SK-N-SH treated with all-trans-retinoic acid at 6 μM for 48 hours (cell line): ENCODE measurements at regions not wholly inside any gene's neighbourhood (a gene's known extent, or its start where the extent isn't known, plus 50 kb on each side); places are given as distances from the start of the nearest gene placed in this dataset.

Experiments
- ATAC-seq: fragments of 200-7000 bp; cut with Tn5 transposase; 3 replicates; pipeline ENCODE4 v1.9.1; 2020; ENCODE audit warnings: mild to moderate bottlenecking, moderate library complexity
- ARNTL ChIP-seq: fragments of 450-650 bp; formaldehyde crosslinking; IDR thresholded peaks from 2 replicates; pipeline ENCODE4 v1.5.0; 2020; ENCODE audit warnings: low read depth, mild to moderate bottlenecking, moderate library complexity, borderline replicate concordance
- BACH2 ChIP-seq: fragments of 250-450 bp; sonication (Bioruptor Pico); IDR thresholded peaks from 2 replicates; pipeline ENCODE4 v1.9.0; 2021; ENCODE audit warnings: mild to moderate bottlenecking, borderline replicate concordance
- CSDC2 ChIP-seq: fragments of 250-450 bp; sonication (Bioruptor Pico); IDR thresholded peaks from 2 replicates; pipeline ENCODE4 v1.5.0; 2020; ENCODE audit warnings: mild to moderate bottlenecking, moderate library complexity
- ESRRG ChIP-seq: fragments of 250-450 bp; sonication (Bioruptor Pico); IDR thresholded peaks from 2 replicates; pipeline ENCODE4 v1.6.1; 2021; ENCODE audit warnings: mild to moderate bottlenecking
- GLIS3 ChIP-seq: fragments of 250-450 bp; sonication (Bioruptor Pico); IDR thresholded peaks from 2 replicates; pipeline ENCODE4 v1.5.0; 2020; ENCODE audit warnings: mild to moderate bottlenecking, moderate library complexity
- ISL1 ChIP-seq: fragments of 250-450 bp; sonication (Bioruptor Pico); IDR thresholded peaks from 2 replicates; pipeline ENCODE4 v2.1.2; 2022; ENCODE audit warnings: mild to moderate bottlenecking, moderate library complexity
- OSR1 ChIP-seq: fragments of 250-450 bp; sonication (Bioruptor Pico); IDR thresholded peaks from 2 replicates; pipeline ENCODE4 v1.8.0; 2022; ENCODE audit warnings: moderate library complexity, mild to moderate bottlenecking, inconsistent platforms
- RARB ChIP-seq: fragments of 250-450 bp; sonication (Bioruptor Pico); IDR thresholded peaks from 2 replicates; pipeline ENCODE4 v1.8.0; 2021; ENCODE audit warnings: mild to moderate bottlenecking, moderate library complexity
- SNAI2 ChIP-seq: fragments of 250-450 bp; sonication (Bioruptor Pico); IDR thresholded peaks from 2 replicates; pipeline ENCODE4 v1.5.0; 2020; ENCODE audit warnings: mild to moderate bottlenecking, moderate library complexity
- TCF4 ChIP-seq: fragments of 250-450 bp; sonication (Bioruptor Pico); IDR thresholded peaks from 2 replicates; pipeline ENCODE4 v1.8.0; 2021; ENCODE audit warnings: mild to moderate bottlenecking, moderate library complexity, borderline replicate concordance
- TOX ChIP-seq: fragments of 250-450 bp; sonication (Bioruptor Pico); IDR thresholded peaks from 2 replicates; pipeline ENCODE4 v1.8.0; 2021; ENCODE audit warnings: mild to moderate bottlenecking, moderate library complexity, borderline replicate concordance
- ZC3H10 ChIP-seq: fragments of 250-450 bp; sonication (Bioruptor Pico); IDR thresholded peaks from 2 replicates; pipeline ENCODE4 v1.5.1; 2021; ENCODE audit warnings: mild to moderate bottlenecking, moderate library complexity
- ZFP3 ChIP-seq: fragments of 250-450 bp; sonication (Bioruptor Pico); IDR thresholded peaks from 2 replicates; pipeline ENCODE4 v1.5.0; 2020; ENCODE audit warnings: mild to moderate bottlenecking, moderate library complexity
- ZFP30 ChIP-seq: fragments of 450-650 bp; formaldehyde crosslinking; IDR thresholded peaks from 2 replicates; pipeline ENCODE4 v1.5.0; 2022; ENCODE audit warnings: mild to moderate bottlenecking, moderate library complexity
- ZNF565 ChIP-seq: fragments of 450-650 bp; formaldehyde crosslinking; conservative IDR thresholded peaks from 2 replicates; pipeline ENCODE4 v1.5.0; 2020; ENCODE audit warnings: low read depth, mild to moderate bottlenecking, moderate library complexity
- ZNF70 ChIP-seq: fragments of 450-650 bp; formaldehyde crosslinking; IDR thresholded peaks from 2 replicates; pipeline ENCODE4 v1.5.0; 2020; ENCODE audit warnings: mild to moderate bottlenecking, moderate library complexity
- ZNF8 ChIP-seq: fragments of 450-650 bp; formaldehyde crosslinking; IDR thresholded peaks from 2 replicates; pipeline ENCODE4 v1.5.0; 2020; ENCODE audit warnings: mild to moderate bottlenecking, moderate library complexity
- TF ChIP-seq, protein P1 (sequence below): fragments of 250-450 bp; sonication (Bioruptor Pico); IDR thresholded peaks from 2 replicates; pipeline ENCODE4 v1.5.0; 2020; ENCODE audit warnings: mild to moderate bottlenecking, moderate library complexity
- TF ChIP-seq, protein P2 (sequence below): fragments of 250-450 bp; sonication (Bioruptor Pico); IDR thresholded peaks from 2 replicates; pipeline ENCODE4 v1.8.0; 2020; ENCODE audit warnings: mild to moderate bottlenecking, moderate library complexity, borderline replicate concordance
- TF ChIP-seq, protein P3 (sequence below): fragments of 250-450 bp; sonication (Bioruptor Pico); IDR thresholded peaks from 2 replicates; pipeline ENCODE4 v1.5.1; 2021; ENCODE audit warnings: mild to moderate bottlenecking, moderate library complexity
- TF ChIP-seq, protein P4 (sequence below): fragments of 250-450 bp; sonication (Bioruptor Pico); IDR thresholded peaks from 2 replicates; pipeline ENCODE4 v1.8.0; 2021; ENCODE audit warnings: low read depth, mild to moderate bottlenecking, moderate library complexity, borderline replicate concordance
- TF ChIP-seq, protein P5 (sequence below): fragments of 250-450 bp; sonication (Bioruptor Pico); IDR thresholded peaks from 2 replicates; pipeline ENCODE4 v1.5.1; 2020; ENCODE audit warnings: low read depth, mild to moderate bottlenecking, moderate library complexity

DNA sequence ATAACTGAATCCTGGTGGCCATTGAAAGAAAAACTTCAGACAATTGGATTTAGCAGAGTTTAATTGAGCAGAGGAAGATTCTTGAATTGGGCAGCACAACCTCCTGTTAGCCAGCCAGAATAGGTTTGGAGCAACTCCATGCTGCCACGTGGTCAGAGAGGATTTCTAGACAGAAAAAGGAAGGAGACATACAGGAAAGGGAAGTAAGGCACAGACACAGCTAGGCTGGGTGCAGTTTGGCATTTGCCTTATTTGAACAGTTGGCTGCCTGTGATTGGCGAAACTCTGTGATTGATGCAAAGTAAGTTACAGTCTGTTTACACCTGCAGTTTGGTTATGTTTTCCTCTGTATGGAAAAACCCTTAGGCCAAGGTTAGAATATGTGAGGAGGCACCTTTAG lies 85.8 kb upstream of the SPATA13 start:
- no peak for TF ChIP-seq ZC3H10 (CRISPR knock-in tag)
- no peak for TF ChIP-seq SNAI2 (CRISPR knock-in tag)
- no peak for TF ChIP-seq ESRRG (CRISPR knock-in tag)
- no peak for ATAC-seq

DNA sequence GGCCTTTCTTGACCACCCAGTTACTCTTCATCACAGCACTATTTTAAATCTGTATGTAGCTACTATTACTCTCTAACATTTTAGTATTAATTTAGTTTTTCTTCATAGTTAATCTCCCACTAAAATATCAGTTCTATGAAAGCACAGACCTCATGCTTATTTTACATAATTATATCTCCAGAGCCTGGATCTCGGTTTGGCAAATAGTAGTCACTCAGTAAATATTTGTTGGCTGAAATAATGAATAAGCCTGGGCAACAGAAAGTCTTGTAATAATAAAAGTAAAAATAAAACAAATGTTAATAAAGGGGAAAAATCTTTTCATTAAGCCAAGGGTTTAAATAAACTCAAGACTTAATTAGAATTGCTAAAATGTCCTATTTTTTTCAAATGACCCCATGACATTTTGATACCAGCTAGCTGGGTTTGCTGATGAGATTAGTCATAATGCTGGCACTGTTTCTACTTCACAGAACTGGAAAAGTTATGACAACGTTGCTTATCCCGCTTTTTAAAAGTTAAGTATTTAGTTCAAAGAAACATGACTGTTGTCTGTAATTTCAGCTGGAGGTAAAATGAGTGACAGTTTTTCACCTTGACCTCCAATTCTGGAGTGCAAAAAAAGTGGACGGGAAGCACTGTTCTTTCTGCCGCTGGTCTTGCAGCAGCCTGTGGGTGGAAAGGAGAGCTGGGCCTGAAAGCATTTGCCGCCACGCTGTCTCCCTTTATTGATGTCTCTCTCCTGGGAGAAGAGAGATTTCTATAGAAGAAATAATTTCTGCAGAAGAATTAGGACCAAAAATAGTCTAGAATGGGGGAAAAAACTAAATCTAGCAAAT lies 85.2 kb upstream of the SPATA13 start:
- no peak for ATAC-seq
- TF ChIP-seq, protein P1, sequence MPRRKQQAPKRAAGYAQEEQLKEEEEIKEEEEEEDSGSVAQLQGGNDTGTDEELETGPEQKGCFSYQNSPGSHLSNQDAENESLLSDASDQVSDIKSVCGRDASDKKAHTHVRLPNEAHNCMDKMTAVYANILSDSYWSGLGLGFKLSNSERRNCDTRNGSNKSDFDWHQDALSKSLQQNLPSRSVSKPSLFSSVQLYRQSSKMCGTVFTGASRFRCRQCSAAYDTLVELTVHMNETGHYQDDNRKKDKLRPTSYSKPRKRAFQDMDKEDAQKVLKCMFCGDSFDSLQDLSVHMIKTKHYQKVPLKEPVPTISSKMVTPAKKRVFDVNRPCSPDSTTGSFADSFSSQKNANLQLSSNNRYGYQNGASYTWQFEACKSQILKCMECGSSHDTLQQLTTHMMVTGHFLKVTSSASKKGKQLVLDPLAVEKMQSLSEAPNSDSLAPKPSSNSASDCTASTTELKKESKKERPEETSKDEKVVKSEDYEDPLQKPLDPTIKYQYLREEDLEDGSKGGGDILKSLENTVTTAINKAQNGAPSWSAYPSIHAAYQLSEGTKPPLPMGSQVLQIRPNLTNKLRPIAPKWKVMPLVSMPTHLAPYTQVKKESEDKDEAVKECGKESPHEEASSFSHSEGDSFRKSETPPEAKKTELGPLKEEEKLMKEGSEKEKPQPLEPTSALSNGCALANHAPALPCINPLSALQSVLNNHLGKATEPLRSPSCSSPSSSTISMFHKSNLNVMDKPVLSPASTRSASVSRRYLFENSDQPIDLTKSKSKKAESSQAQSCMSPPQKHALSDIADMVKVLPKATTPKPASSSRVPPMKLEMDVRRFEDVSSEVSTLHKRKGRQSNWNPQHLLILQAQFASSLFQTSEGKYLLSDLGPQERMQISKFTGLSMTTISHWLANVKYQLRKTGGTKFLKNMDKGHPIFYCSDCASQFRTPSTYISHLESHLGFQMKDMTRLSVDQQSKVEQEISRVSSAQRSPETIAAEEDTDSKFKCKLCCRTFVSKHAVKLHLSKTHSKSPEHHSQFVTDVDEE = no peak

DNA sequence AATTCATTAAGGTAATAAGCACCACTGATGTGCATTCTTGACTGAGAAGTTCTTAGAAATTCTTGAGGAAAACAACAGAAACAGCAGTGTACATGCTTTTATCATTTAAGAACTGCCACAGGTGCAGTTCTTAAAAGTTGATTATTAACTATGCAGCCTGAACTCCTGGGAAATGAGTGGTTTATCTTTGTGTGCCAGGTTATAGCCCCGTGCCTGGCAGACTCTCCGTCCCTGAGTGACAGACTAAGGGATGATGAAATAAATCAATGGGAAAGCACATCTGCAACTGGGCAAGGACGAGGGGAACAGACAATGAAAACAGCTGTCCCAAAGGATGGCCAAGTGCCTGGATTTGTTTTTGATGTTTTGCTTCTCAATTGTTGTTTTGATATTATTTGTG lies 84.4 kb upstream of the SPATA13 start:
- ATAC-seq = no peak
- TF ChIP-seq ZNF565 (no peak), OSR1 (CRISPR knock-in tag) (no peak), ZNF70 (CRISPR knock-in tag) (no peak), ESRRG (CRISPR knock-in tag) (no peak), ZFP3 (CRISPR knock-in tag) (no peak), BACH2 (no peak), GLIS3 (CRISPR knock-in tag) (no peak), ARNTL (CRISPR knock-in tag) (no peak), CSDC2 (CRISPR knock-in tag) (no peak), ZNF8 (CRISPR knock-in tag) (no peak), TCF4 (no peak)
- TF ChIP-seq, protein P2, sequence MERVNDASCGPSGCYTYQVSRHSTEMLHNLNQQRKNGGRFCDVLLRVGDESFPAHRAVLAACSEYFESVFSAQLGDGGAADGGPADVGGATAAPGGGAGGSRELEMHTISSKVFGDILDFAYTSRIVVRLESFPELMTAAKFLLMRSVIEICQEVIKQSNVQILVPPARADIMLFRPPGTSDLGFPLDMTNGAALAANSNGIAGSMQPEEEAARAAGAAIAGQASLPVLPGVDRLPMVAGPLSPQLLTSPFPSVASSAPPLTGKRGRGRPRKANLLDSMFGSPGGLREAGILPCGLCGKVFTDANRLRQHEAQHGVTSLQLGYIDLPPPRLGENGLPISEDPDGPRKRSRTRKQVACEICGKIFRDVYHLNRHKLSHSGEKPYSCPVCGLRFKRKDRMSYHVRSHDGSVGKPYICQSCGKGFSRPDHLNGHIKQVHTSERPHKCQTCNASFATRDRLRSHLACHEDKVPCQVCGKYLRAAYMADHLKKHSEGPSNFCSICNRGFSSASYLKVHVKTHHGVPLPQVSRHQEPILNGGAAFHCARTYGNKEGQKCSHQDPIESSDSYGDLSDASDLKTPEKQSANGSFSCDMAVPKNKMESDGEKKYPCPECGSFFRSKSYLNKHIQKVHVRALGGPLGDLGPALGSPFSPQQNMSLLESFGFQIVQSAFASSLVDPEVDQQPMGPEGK = no peak
- TF ChIP-seq, protein P3, sequence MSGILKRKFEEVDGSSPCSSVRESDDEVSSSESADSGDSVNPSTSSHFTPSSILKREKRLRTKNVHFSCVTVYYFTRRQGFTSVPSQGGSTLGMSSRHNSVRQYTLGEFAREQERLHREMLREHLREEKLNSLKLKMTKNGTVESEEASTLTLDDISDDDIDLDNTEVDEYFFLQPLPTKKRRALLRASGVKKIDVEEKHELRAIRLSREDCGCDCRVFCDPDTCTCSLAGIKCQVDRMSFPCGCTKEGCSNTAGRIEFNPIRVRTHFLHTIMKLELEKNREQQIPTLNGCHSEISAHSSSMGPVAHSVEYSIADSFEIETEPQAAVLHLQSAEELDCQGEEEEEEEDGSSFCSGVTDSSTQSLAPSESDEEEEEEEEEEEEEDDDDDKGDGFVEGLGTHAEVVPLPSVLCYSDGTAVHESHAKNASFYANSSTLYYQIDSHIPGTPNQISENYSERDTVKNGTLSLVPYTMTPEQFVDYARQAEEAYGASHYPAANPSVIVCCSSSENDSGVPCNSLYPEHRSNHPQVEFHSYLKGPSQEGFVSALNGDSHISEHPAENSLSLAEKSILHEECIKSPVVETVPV = no peak
- TF ChIP-seq, protein P1 = no peak
- TF ChIP-seq, protein P4, sequence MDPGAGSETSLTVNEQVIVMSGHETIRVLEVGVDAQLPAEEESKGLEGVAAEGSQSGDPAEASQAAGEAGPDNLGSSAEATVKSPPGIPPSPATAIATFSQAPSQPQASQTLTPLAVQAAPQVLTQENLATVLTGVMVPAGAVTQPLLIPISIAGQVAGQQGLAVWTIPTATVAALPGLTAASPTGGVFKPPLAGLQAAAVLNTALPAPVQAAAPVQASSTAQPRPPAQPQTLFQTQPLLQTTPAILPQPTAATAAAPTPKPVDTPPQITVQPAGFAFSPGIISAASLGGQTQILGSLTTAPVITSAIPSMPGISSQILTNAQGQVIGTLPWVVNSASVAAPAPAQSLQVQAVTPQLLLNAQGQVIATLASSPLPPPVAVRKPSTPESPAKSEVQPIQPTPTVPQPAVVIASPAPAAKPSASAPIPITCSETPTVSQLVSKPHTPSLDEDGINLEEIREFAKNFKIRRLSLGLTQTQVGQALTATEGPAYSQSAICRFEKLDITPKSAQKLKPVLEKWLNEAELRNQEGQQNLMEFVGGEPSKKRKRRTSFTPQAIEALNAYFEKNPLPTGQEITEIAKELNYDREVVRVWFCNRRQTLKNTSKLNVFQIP (CRISPR knock-in tag) = no peak

DNA sequence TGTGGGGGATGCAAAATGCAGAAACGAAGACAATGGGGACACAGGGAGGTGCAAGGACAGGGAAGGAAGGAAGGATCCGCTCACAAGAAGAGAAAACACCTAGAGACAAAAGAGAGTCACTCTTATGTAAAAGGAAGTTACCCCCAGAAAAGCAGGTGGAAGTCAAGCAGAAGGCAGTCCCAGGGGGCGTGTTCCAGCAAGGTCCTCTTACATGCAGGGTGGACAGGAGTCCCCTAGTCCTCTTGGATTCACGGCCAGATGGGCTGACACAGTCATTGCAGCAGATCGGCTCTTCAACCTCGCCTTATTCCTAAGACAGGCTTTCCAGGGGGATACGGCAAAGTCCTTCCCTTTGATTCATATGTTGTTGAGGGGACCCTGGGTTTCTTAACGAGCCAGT lies 83.9 kb upstream of the SPATA13 start:
- ATAC-seq = no peak
- no peak for TF ChIP-seq ZC3H10 (CRISPR knock-in tag)
- TF ChIP-seq, protein P5, sequence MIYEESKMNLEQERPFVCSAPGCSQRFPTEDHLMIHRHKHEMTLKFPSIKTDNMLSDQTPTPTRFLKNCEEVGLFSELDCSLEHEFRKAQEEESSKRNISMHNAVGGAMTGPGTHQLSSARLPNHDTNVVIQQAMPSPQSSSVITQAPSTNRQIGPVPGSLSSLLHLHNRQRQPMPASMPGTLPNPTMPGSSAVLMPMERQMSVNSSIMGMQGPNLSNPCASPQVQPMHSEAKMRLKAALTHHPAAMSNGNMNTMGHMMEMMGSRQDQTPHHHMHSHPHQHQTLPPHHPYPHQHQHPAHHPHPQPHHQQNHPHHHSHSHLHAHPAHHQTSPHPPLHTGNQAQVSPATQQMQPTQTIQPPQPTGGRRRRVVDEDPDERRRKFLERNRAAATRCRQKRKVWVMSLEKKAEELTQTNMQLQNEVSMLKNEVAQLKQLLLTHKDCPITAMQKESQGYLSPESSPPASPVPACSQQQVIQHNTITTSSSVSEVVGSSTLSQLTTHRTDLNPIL (CRISPR knock-in tag) = no peak
- no peak for TF ChIP-seq ZNF8 (CRISPR knock-in tag)
- no peak for TF ChIP-seq BACH2
- TF ChIP-seq RARB (CRISPR knock-in tag) = no peak
- no peak for TF ChIP-seq TCF4
- TF ChIP-seq ISL1 = no peak
- no peak for TF ChIP-seq TOX (CRISPR knock-in tag)
- no peak for TF ChIP-seq ZFP3 (CRISPR knock-in tag)
- TF ChIP-seq, protein P3 = no peak
- no peak for TF ChIP-seq SNAI2 (CRISPR knock-in tag)
- TF ChIP-seq ESRRG (CRISPR knock-in tag) = no peak
- TF ChIP-seq ZFP30 = no peak
